Body of pancreas (tissue), 4 donors: ENCODE measurements at regions not wholly inside any gene's neighbourhood (a gene's known extent, or its start where the extent isn't known, plus 50 kb on each side); places are given as distances from the start of the nearest gene placed in this dataset.

ENCODE experiments used
- ATAC-seq: fragments of 150-250 bp; one replicate; pipeline ENCODE4 v1.9.1; 2016
- DNase-seq, 4 donors: peaks; one replicate each; pipeline ENCODE4 v3.0.0-alpha.2; 2019
- H3K27ac ChIP-seq, 4 donors: fragments of 200-600 bp; sonication (generic); 1 replicate in 3 of 4; 2 replicates in 1 of 4; pipeline versions ENCODE4 v1.5.1 to v1.6.1; 2016 to 2019; ENCODE audit warnings: mild to moderate bottlenecking in 1 of 4, mixed read lengths in 1 of 4, moderate library complexity in 1 of 4
- H3K27me3 ChIP-seq, 2 donors: fragments of 200-600 bp; sonication (generic); one replicate each; pipeline ENCODE4 v1.6.0; 2016; ENCODE audit warnings: mild to moderate bottlenecking in 1 of 2
- H3K36me3 ChIP-seq, 2 donors: fragments of 200-600 bp; sonication (generic); replicated peaks in 1 of 2; 2 replicates each; pipeline ENCODE4 v1.5.1; 2016; ENCODE audit warnings: low read depth in 2 of 2; ENCODE audit not compliant: insufficient read depth in 1 of 2
- H3K4me1 ChIP-seq: fragments of 200-600 bp; sonication (generic); one replicate; pipeline ENCODE4 v1.6.0; 2016
- H3K4me3 ChIP-seq, 2 donors: fragments of 200-600 bp; sonication (generic); 1 replicate in 1 of 2; 2 replicates in 1 of 2; pipeline ENCODE4 v1.5.1; 2016 to 2019
- H3K9me3 ChIP-seq, 3 donors: fragments of 200-600 bp; sonication (generic); 1 replicate in 2 of 3; 2 replicates in 1 of 3; pipeline ENCODE4 v1.5.1; 2016
- POLR2A ChIP-seq, 3 donors: fragments of 450-650 bp; IDR thresholded peaks; one replicate each; pipeline ENCODE4 v1.6.1; 2016; ENCODE audit warnings: antibody characterized with exemption in 3 of 3, mild to moderate bottlenecking in 2 of 3
- WGBS, 2 donors: methylation state at CpG; one replicate each; pipeline ENCODE4 v1.1.5; 2017; 5-methylcytosine and 5-hydroxymethylcytosine counted together
- intact Hi-C: fragments of 100-400 bp; cut with DNase I; formaldehyde crosslinking; loops from one replicate; pipeline ENCODE4 v1.15.1; 2023
- TF ChIP-seq, protein P1 (sequence below), 7 experiments: fragments of 450-650 bp in 4 of 7; fragments of 200-600 bp in 3 of 7; sonication (generic) in 3 of 7; IDR thresholded peaks; one replicate each; pipeline ENCODE4 v1.5.1; 2016 to 2019; ENCODE audit warnings: antibody characterized with exemption in 7 of 7

GRCh38 chr5:125038477-125038876 lies 292.0 kb upstream of the ZNF608 start:
- intact Hi-C loops = no loop called here
- no peaks in the 10 kb centered on the region for H3K9me3 ChIP-seq
- H3K27ac ChIP-seq = no peak overlapping the region
- peaks cover 12% of the 10 kb centered on the region for H3K4me1 ChIP-seq
- TF ChIP-seq, protein P1, sequence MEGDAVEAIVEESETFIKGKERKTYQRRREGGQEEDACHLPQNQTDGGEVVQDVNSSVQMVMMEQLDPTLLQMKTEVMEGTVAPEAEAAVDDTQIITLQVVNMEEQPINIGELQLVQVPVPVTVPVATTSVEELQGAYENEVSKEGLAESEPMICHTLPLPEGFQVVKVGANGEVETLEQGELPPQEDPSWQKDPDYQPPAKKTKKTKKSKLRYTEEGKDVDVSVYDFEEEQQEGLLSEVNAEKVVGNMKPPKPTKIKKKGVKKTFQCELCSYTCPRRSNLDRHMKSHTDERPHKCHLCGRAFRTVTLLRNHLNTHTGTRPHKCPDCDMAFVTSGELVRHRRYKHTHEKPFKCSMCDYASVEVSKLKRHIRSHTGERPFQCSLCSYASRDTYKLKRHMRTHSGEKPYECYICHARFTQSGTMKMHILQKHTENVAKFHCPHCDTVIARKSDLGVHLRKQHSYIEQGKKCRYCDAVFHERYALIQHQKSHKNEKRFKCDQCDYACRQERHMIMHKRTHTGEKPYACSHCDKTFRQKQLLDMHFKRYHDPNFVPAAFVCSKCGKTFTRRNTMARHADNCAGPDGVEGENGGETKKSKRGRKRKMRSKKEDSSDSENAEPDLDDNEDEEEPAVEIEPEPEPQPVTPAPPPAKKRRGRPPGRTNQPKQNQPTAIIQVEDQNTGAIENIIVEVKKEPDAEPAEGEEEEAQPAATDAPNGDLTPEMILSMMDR (IDR thresholded peaks at IDR 0.05) = no peak
- no peak for TF ChIP-seq POLR2A (IDR thresholded peaks at IDR 0.05)
- H3K27me3 ChIP-seq = no peaks in the 10 kb centered on the region
- no peaks in the 10 kb centered on the region for H3K36me3 ChIP-seq
- DNase-seq (no peak), ATAC-seq (no peak)
- H3K4me3 ChIP-seq = no peak overlapping the region
- WGBS, 2 donors = 82 to 84% methylated on average over 5 of the region's 5 CpGs

- Histone ChIP-seq H3K27me3 (no peaks in the 10 kb centered on the region), H3K27ac (no peak overlapping the region), H3K4me1 (peaks cover 14% of the 10 kb centered on the region), H3K4me3 (no peak overlapping the region), H3K36me3 (no peaks in the 10 kb centered on the region), H3K9me3 (no peaks in the 10 kb centered on the region)
- no peak for DNase-seq
- 51 to 52% methylated on average over 2 of the region's 2 CpGs for WGBS, 2 donors
- ATAC-seq = no peak
- no peak for TF ChIP-seq POLR2A (IDR thresholded peaks at IDR 0.05)
- TF ChIP-seq, protein P1 (IDR thresholded peaks at IDR 0.05) = no peak
- intact Hi-C loops = no loop called here
Observed at GRCh38 chr5:125041798-125042197, 295.4 kb upstream of the ZNF608 start.

DNA sequence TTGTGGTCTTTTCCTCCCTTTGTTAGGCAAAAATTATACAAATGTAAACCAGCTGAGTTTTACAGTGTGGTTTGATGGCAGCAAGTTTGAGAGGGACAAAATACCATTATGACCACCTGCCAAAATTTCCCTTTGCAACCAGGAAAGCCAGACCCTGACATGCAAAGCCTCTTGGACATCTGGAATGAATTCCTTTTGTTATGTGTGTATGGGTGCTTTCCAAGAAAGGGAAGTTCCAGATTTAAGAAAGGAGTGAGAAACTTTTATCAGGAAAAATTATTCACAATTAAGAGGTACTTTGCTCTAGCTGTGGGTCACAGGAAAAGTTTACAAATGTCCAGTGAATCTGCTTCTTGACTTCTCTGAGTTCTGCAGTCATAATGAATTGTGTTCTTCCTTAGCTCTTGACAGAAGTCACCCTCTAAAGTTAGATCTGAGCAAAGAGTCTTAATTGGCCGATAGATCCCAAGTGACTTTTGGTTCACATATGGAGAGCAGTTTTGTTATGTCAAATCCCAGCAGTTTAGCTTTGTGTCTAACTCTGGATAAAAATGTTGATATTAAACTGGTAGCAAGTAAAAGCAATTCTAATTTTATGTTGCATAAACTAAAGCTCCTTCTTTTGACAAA lies 295.9 kb upstream of the ZNF608 start:
- Histone ChIP-seq H3K27ac (no peak overlapping the region), H3K27me3 (no peaks in the 10 kb centered on the region), H3K4me3 (no peak overlapping the region), H3K4me1 (peaks cover 14% of the 10 kb centered on the region), H3K9me3 (no peaks in the 10 kb centered on the region), H3K36me3 (no peaks in the 10 kb centered on the region)
- 81% methylated on average over 1 of the region's 1 CpG for WGBS, 2 donors
- intact Hi-C loops = no loop called here
- ATAC-seq (no peak), DNase-seq (no peak)
- TF ChIP-seq, protein P1 (IDR thresholded peaks at IDR 0.05) = no peak
- no peak for TF ChIP-seq POLR2A (IDR thresholded peaks at IDR 0.05)

- peak; percentile 88 for ATAC-seq
- no peaks in the 10 kb centered on the region for H3K36me3 ChIP-seq
- no peaks in the 10 kb centered on the region for H3K27me3 ChIP-seq
- peak; percentile 76 to 89 (median 82) for DNase-seq
- TF ChIP-seq, protein P1 (IDR thresholded peaks at IDR 0.05) = no peak
- no peak for TF ChIP-seq POLR2A (IDR thresholded peaks at IDR 0.05)
- intact Hi-C loops = no loop called here
- WGBS, 2 donors = 24 to 25% methylated on average over 8 of the region's 8 CpGs
- H3K4me3 ChIP-seq = no peak overlapping the region
- peaks cover 14% of the 10 kb centered on the region for H3K4me1 ChIP-seq
- no peaks in the 10 kb centered on the region for H3K9me3 ChIP-seq
- peak overlapping the region; percentile 42 to 60 (median 59) for H3K27ac ChIP-seq
Observed at GRCh38 chr5:125043781-125044391, 297.4 kb upstream of the ZNF608 start.
